GM10248 (cell line): ENCODE measurements at regions not wholly inside any gene's neighbourhood (a gene's known extent, or its start where the extent isn't known, plus 50 kb on each side); places are given as distances from the start of the nearest gene placed in this dataset.

ENCODE experiments used
- CTCF ChIA-PET: fragments of 300-600 bp; sonication (Branson Sonifier 250); formaldehyde crosslinking; extraction: SDS; loops from one replicate; lab custom pipeline; 2021; ENCODE audit warnings: antibody characterized with exemption; lab: Yijun Ruan, JAX
- POLR2A ChIA-PET: fragments of 350-650 bp; sonication (Branson Sonifier 250); formaldehyde crosslinking; extraction: SDS; loops from one replicate; lab custom pipeline; 2020; ENCODE audit warnings: antibody characterized with exemption; lab: Yijun Ruan, JAX
- DNase-seq: peaks from one replicate; pipeline ENCODE4 v3.0.0; 2012; ENCODE audit errors: extremely low spot score
- CTCF ChIP-seq: IDR thresholded peaks from 2 replicates; pipeline ENCODE4 v1.5.1; 2012; ENCODE audit warnings: mild to moderate bottlenecking, low read depth; ENCODE audit errors: extremely low read depth, missing control alignments, control extremely low read depth

GRCh38 chr5:138665261-138665660, 88.0 kb upstream of the CTNNA1 start:
- CTCF ChIA-PET = interaction anchor here (1.0 to 1.9 kb wide), 4 partner anchors 9 to 436 kb away, joined by 3 to 4 read pairs (median 4); no protein-coding TSS in a partner anchor
- no peak for DNase-seq
- no peak for TF ChIP-seq CTCF
- POLR2A ChIA-PET = no interaction called here

GRCh38 chr5:138664276-138664943, 88.8 kb upstream of the CTNNA1 start:
- ChIA-PET CTCF (interaction anchor here (1.5 to 1.9 kb wide), 2 partner anchors 8 to 16 kb away, joined by 4 read pairs; no protein-coding TSS in a partner anchor), POLR2A (no interaction called here)
- no peak for TF ChIP-seq CTCF
- no peak for DNase-seq

GRCh38 chr5:138663561-138663960, 88.4 kb upstream of the HSPA9 start:
- CTCF ChIA-PET = interaction anchor here (1.5 kb wide), 1 partner anchor 15 kb away, joined by 4 read pairs; no protein-coding TSS in a partner anchor
- no peak for TF ChIP-seq CTCF
- no peak for DNase-seq
- POLR2A ChIA-PET = no interaction called here

- ChIA-PET CTCF (no interaction called here), POLR2A (no interaction called here)
- no peak for TF ChIP-seq CTCF
- no peak for DNase-seq
Measured at GRCh38 chr5:138663009-138663408, 87.8 kb upstream of the HSPA9 start.

- DNase-seq = no peak
- CTCF ChIA-PET = no interaction called here
- POLR2A ChIA-PET = no interaction called here
Measured at GRCh38 chr5:138662599-138662998, 87.4 kb upstream of the HSPA9 start.

GRCh38 chr5:138661991-138662434, 86.8 kb upstream of the HSPA9 start:
- no peak for TF ChIP-seq CTCF
- ChIA-PET CTCF (no interaction called here), POLR2A (no interaction called here)
- DNase-seq = no peak

More at GRCh38 chr5:138662599-138662998, 87.4 kb upstream of the HSPA9 start:
- TF ChIP-seq CTCF = no peak
